ENCODE measurements at regions not wholly inside any gene's neighbourhood (a gene's known extent, or its start where the extent isn't known, plus 50 kb on each side); places are given as distances from the start of the nearest gene placed in this dataset.

DNA sequence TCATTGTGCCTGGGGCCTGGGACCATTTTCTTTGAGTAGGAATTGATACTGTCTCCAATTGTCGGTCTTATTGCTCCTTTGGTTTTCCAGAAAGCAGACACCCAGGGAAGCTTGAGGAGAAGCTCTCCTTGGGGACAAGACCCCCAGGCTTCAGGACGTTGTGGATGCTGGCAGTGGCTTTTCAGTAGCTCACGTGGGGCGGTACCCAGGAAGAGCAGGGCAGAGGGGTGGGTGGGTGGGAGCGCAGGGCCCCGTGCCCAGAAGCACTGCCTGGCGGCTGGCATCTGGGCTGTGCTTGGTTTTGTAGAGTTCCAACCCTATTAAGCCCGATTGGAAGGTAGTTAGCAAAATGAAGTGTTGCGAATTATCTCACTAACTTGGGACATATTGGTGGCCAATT is 374.2 kb upstream of the IRX1 start:
- BruUV-seq (replicated peaks) = no TSS peak
- Histone ChIP-seq H3K79me2 (ENCODE audit: control insufficient read depth, insufficient read depth, low read length) (no peaks in the 10 kb centered on the region), H2AFZ (ENCODE audit: low read depth, low read length) (no peak overlapping the region), H3K4me1 (replicated peaks in 1 of 2; ENCODE audit: control insufficient read depth in 2 of 2, insufficient read depth in 2 of 2, low read length in 2 of 2) (no peaks in the 10 kb centered on the region), H3K36me3 (ENCODE audit: control insufficient read depth, insufficient read depth, low read length) (no peaks in the 10 kb centered on the region), H4K20me1 (replicated peaks; ENCODE audit: control insufficient read depth, insufficient read depth, low read length) (peaks cover 11% of the 10 kb centered on the region), H3K4me2 (ENCODE audit: insufficient read depth, low read length) (no peak overlapping the region), H3K27me3 (ENCODE audit: control insufficient read depth in 2 of 2, insufficient read depth in 2 of 2, low read length in 2 of 2) (peaks cover 6 to 55% of the 10 kb centered on the region in 2 experiments; a peak in 3 of 5 replicates), H3K9me3 (replicated peaks; ENCODE audit: control insufficient read depth, insufficient read depth, low read depth, low read length) (no peaks in the 10 kb centered on the region), H3K9me1 (ENCODE audit: control insufficient read depth, insufficient read depth, low read length) (no peaks in the 10 kb centered on the region), H3K9ac (ENCODE audit: insufficient read depth in 1 of 2, low read depth in 2 of 2, low read length in 2 of 2) (no peak overlapping the region), H3K27ac (ENCODE audit: extremely low read depth, low read depth, low read length) (no peak overlapping the region), H3K4me3 (no peak overlapping the region)
- ChIA-PET CTCF (ENCODE audit: low intra/inter-chr PET ratio) (no interaction called here), POLR2A (interaction anchor here (0.7 kb wide), 1 partner anchor 14 kb away, joined by 3 read pairs; no protein-coding TSS in a partner anchor)
- intact Hi-C loops (cut with micrococcal nuclease) = no loop called here
- in situ Hi-C loops (cut with MboI) = no loop called here
- FAIRE-seq (no peak), ATAC-seq (no peak), DNase-seq (ENCODE audit: extremely low read depth in 1 of 4, low spot score in 3 of 4) (no peak)
- TF ChIP-seq, protein P1, sequence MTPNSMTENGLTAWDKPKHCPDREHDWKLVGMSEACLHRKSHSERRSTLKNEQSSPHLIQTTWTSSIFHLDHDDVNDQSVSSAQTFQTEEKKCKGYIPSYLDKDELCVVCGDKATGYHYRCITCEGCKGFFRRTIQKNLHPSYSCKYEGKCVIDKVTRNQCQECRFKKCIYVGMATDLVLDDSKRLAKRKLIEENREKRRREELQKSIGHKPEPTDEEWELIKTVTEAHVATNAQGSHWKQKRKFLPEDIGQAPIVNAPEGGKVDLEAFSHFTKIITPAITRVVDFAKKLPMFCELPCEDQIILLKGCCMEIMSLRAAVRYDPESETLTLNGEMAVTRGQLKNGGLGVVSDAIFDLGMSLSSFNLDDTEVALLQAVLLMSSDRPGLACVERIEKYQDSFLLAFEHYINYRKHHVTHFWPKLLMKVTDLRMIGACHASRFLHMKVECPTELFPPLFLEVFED (CRISPR knock-in tag; conservative IDR thresholded peaks at IDR 0.05) = no peak
- TF ChIP-seq NFRKB (IDR thresholded peaks at IDR 0.05; ENCODE audit: low read depth) (no peak), ZNF76 (CRISPR knock-in tag; IDR thresholded peaks at IDR 0.05; ENCODE audit: borderline replicate concordance) (no peak), CHD4 (IDR thresholded peaks at IDR 0.05; ENCODE audit: insufficient read depth, insufficient replicate concordance, low read depth, low read length, poor library complexity, severe bottlenecking) (no peak), KLF6 (CRISPR knock-in tag; IDR thresholded peaks at IDR 0.05; ENCODE audit: borderline replicate concordance) (no peak), STAT5A (IDR thresholded peaks at IDR 0.05; ENCODE audit: borderline replicate concordance, low read length) (no peak), ZBTB8A (IDR thresholded peaks at IDR 0.05; ENCODE audit: partially characterized antibody) (no peak), ERF (CRISPR knock-in tag; IDR thresholded peaks at IDR 0.05) (no peak), HMG20A (CRISPR knock-in tag; conservative IDR thresholded peaks at IDR 0.05) (no peak), ESRRB (CRISPR knock-in tag; IDR thresholded peaks at IDR 0.05; ENCODE audit: borderline replicate concordance) (no peak)
- 0% methylated on average over 8 of the region's 9 CpGs for WGBS (ENCODE audit: insufficient coverage, low coverage, missing lambda C conversion rate)
